GM23338 (cell line): ENCODE measurements at regions not wholly inside any gene's neighbourhood (a gene's known extent, or its start where the extent isn't known, plus 50 kb on each side); places are given as distances from the start of the nearest gene placed in this dataset.

Source experiments
- CREB1 ChIP-seq: fragments of 250-450 bp; sonication (Bioruptor Pico); IDR thresholded peaks from 2 replicates; pipeline ENCODE4 v1.5.0; 2020; ENCODE audit warnings: low read depth, mild to moderate bottlenecking, moderate library complexity
- EZH2 ChIP-seq: fragments of 200-600 bp; sonication (generic); IDR thresholded peaks from one replicate; pipeline ENCODE4 v1.8.0; 2017; ENCODE audit warnings: antibody characterized with exemption, mild to moderate bottlenecking, low read depth; ENCODE audit not compliant: unreplicated experiment
- EZH2phosphoT487 ChIP-seq: fragments of 200-600 bp; sonication (generic); IDR thresholded peaks from one replicate; pipeline ENCODE4 v1.8.1; 2018; ENCODE audit warnings: antibody characterized with exemption; ENCODE audit not compliant: unreplicated experiment
- JUNB ChIP-seq: IDR thresholded peaks from one replicate; pipeline ENCODE4 v1.6.1; 2016; ENCODE audit warnings: antibody characterized with exemption; ENCODE audit not compliant: unreplicated experiment
- NANOG ChIP-seq: IDR thresholded peaks from 2 replicates; pipeline ENCODE4 v1.6.1; 2016; ENCODE audit warnings: antibody characterized with exemption, borderline replicate concordance
- POLR2AphosphoS5 ChIP-seq: IDR thresholded peaks from 2 replicates; pipeline ENCODE4 v1.6.1; 2016; ENCODE audit warnings: antibody characterized with exemption, low read depth
- STAT1 ChIP-seq: IDR thresholded peaks from one replicate; pipeline ENCODE4 v1.6.1; 2016; ENCODE audit warnings: antibody characterized with exemption; ENCODE audit not compliant: unreplicated experiment
- ZNF331 ChIP-seq: fragments of 250-450 bp; sonication (Bioruptor Pico); IDR thresholded peaks from 2 replicates; pipeline ENCODE4 v1.5.0; 2020; ENCODE audit warnings: low read depth, mild to moderate bottlenecking, moderate library complexity
- ZNF462 ChIP-seq: fragments of 250-450 bp; sonication (Bioruptor Pico); IDR thresholded peaks from 2 replicates; pipeline ENCODE4 v1.5.0; 2020; ENCODE audit warnings: mild to moderate bottlenecking, moderate library complexity
- TF ChIP-seq, protein P1 (sequence below), 2 experiments: fragments of 200-600 bp in 1 of 2; sonication (generic) in 1 of 2; conservative IDR thresholded peaks; 2 replicates each; pipeline versions ENCODE4 v1.5.1 to v1.6.1; 2016 to 2017; ENCODE audit warnings: antibody characterized with exemption in 2 of 2, low read depth in 2 of 2, mild to moderate bottlenecking in 2 of 2, moderate library complexity in 1 of 2
- TF ChIP-seq, protein P2 (sequence below): IDR thresholded peaks from 2 replicates; pipeline ENCODE4 v1.6.1; 2016; ENCODE audit warnings: antibody characterized with exemption
- TF ChIP-seq, protein P3 (sequence below): IDR thresholded peaks from one replicate; pipeline ENCODE4 v1.6.1; 2018; ENCODE audit warnings: antibody characterized with exemption; ENCODE audit not compliant: unreplicated experiment

DNA sequence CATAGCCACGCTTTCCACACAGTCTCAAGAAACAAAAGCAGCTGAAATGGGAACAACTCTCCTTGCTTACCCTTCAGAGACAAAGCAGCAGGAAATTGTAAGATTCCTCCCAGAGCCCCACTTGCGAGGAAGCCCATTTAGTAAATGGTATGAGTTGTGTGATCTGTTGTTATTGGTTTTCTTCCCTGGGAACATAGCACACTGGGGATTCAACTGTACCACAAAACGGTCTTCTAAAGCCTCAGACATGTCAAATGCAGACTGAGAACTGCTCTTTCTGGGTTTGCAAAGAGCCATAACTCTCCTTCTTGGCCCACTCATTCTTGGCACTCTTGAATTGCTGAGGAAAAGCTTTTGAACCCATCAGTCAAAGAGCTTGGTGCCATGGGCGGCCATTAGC is 101.0 kb upstream of the COL8A1 start:
- TF ChIP-seq POLR2AphosphoS5 (no peak), EZH2phosphoT487 (no peak), EZH2 (no peak), CREB1 (CRISPR knock-in tag) (no peak), JUNB (no peak), STAT1 (no peak), ZNF331 (CRISPR knock-in tag) (no peak), NANOG (no peak), ZNF462 (CRISPR knock-in tag) (no peak)
- TF ChIP-seq, protein P1, sequence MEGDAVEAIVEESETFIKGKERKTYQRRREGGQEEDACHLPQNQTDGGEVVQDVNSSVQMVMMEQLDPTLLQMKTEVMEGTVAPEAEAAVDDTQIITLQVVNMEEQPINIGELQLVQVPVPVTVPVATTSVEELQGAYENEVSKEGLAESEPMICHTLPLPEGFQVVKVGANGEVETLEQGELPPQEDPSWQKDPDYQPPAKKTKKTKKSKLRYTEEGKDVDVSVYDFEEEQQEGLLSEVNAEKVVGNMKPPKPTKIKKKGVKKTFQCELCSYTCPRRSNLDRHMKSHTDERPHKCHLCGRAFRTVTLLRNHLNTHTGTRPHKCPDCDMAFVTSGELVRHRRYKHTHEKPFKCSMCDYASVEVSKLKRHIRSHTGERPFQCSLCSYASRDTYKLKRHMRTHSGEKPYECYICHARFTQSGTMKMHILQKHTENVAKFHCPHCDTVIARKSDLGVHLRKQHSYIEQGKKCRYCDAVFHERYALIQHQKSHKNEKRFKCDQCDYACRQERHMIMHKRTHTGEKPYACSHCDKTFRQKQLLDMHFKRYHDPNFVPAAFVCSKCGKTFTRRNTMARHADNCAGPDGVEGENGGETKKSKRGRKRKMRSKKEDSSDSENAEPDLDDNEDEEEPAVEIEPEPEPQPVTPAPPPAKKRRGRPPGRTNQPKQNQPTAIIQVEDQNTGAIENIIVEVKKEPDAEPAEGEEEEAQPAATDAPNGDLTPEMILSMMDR (conservative IDR thresholded peaks at IDR 0.05; ENCODE audit: low read depth in 2 of 2) = no peak
- TF ChIP-seq, protein P2, sequence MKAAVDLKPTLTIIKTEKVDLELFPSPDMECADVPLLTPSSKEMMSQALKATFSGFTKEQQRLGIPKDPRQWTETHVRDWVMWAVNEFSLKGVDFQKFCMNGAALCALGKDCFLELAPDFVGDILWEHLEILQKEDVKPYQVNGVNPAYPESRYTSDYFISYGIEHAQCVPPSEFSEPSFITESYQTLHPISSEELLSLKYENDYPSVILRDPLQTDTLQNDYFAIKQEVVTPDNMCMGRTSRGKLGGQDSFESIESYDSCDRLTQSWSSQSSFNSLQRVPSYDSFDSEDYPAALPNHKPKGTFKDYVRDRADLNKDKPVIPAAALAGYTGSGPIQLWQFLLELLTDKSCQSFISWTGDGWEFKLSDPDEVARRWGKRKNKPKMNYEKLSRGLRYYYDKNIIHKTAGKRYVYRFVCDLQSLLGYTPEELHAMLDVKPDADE = no peak
- TF ChIP-seq, protein P3, sequence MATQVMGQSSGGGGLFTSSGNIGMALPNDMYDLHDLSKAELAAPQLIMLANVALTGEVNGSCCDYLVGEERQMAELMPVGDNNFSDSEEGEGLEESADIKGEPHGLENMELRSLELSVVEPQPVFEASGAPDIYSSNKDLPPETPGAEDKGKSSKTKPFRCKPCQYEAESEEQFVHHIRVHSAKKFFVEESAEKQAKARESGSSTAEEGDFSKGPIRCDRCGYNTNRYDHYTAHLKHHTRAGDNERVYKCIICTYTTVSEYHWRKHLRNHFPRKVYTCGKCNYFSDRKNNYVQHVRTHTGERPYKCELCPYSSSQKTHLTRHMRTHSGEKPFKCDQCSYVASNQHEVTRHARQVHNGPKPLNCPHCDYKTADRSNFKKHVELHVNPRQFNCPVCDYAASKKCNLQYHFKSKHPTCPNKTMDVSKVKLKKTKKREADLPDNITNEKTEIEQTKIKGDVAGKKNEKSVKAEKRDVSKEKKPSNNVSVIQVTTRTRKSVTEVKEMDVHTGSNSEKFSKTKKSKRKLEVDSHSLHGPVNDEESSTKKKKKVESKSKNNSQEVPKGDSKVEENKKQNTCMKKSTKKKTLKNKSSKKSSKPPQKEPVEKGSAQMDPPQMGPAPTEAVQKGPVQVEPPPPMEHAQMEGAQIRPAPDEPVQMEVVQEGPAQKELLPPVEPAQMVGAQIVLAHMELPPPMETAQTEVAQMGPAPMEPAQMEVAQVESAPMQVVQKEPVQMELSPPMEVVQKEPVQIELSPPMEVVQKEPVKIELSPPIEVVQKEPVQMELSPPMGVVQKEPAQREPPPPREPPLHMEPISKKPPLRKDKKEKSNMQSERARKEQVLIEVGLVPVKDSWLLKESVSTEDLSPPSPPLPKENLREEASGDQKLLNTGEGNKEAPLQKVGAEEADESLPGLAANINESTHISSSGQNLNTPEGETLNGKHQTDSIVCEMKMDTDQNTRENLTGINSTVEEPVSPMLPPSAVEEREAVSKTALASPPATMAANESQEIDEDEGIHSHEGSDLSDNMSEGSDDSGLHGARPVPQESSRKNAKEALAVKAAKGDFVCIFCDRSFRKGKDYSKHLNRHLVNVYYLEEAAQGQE = no peak
